Vagina (tissue), 2 donors: ENCODE measurements at regions not wholly inside any gene's neighbourhood (a gene's known extent, or its start where the extent isn't known, plus 50 kb on each side); places are given as distances from the start of the nearest gene placed in this dataset.

Experiments
- CTCF ChIP-seq, 3 experiments: fragments of 450-650 bp in 2 of 3; fragments of 200-600 bp in 1 of 3; sonication (generic) in 1 of 3; IDR thresholded peaks; one replicate each; pipeline ENCODE4 v1.5.1; 2017 to 2019; ENCODE audit warnings: antibody characterized with exemption in 3 of 3, mild to moderate bottlenecking in 2 of 3, moderate library complexity in 2 of 3
- POLR2A ChIP-seq, 2 donors: fragments of 450-650 bp; IDR thresholded peaks; one replicate each; pipeline ENCODE4 v1.6.1; 2017; ENCODE audit warnings: antibody characterized with exemption in 2 of 2, mild to moderate bottlenecking in 2 of 2, moderate library complexity in 2 of 2
- POLR2AphosphoS5 ChIP-seq, 2 donors: sonication (generic); formaldehyde crosslinking; IDR thresholded peaks; one replicate each; pipeline ENCODE4 v1.9.0; 2017; ENCODE audit warnings: antibody characterized with exemption in 2 of 2, mild to moderate bottlenecking in 2 of 2, low read depth in 1 of 2; ENCODE audit not compliant: insufficient read depth in 1 of 2

- TF ChIP-seq CTCF (IDR thresholded peaks at IDR 0.05) = no peak
- TF ChIP-seq POLR2A (IDR thresholded peaks at IDR 0.05) = no peak
- no peak for TF ChIP-seq POLR2AphosphoS5 (IDR thresholded peaks at IDR 0.05; ENCODE audit: insufficient read depth in 1 of 2, low read depth in 1 of 2)
Measured at GRCh38 chr15:93205413-93205812, 116.4 kb upstream of the RGMA start.
